ENCODE measurements at regions not wholly inside any gene's neighbourhood (a gene's known extent, or its start where the extent isn't known, plus 50 kb on each side); places are given as distances from the start of the nearest gene placed in this dataset.

GRCh38 chr6:54719633-54720032 lies 126.9 kb upstream of the FAM83B start:
- Histone ChIP-seq H3K36me3 (ENCODE audit: control insufficient read depth in 3 of 3, insufficient read depth in 3 of 3, low read length in 3 of 3) (no peaks in the 10 kb centered on the region), H3K27ac (ENCODE audit: low read depth, low read length) (no peak overlapping the region), H3K4me1 (ENCODE audit: control insufficient read depth in 3 of 3, insufficient read depth in 3 of 3, low read length in 3 of 3) (no peaks in the 10 kb centered on the region), H3K9ac (ENCODE audit: low read depth in 1 of 3, low read length in 3 of 3) (no peak overlapping the region), H3K27me3 (ENCODE audit: control insufficient read depth in 3 of 3, insufficient read depth in 3 of 3, low read length in 3 of 3) (no peaks in the 10 kb centered on the region), H3K4me3 (ENCODE audit: low read length in 3 of 3) (no peak overlapping the region), H3K9me3 (ENCODE audit: control insufficient read depth in 3 of 3, low read length in 3 of 3) (no peaks in the 10 kb centered on the region)

GRCh38 chr6:54722328-54722727 lies 124.2 kb upstream of the FAM83B start:
- Histone ChIP-seq H3K9me3 (ENCODE audit: control insufficient read depth in 3 of 3, low read length in 3 of 3) (no peaks in the 10 kb centered on the region), H3K4me1 (ENCODE audit: control insufficient read depth in 3 of 3, insufficient read depth in 3 of 3, low read length in 3 of 3) (no peaks in the 10 kb centered on the region), H3K4me3 (ENCODE audit: low read length in 3 of 3) (no peak overlapping the region), H3K27ac (ENCODE audit: low read depth, low read length) (no peak overlapping the region), H3K27me3 (ENCODE audit: control insufficient read depth in 3 of 3, insufficient read depth in 3 of 3, low read length in 3 of 3) (no peaks in the 10 kb centered on the region), H3K9ac (ENCODE audit: low read depth in 1 of 3, low read length in 3 of 3) (no peak overlapping the region), H3K36me3 (ENCODE audit: control insufficient read depth in 3 of 3, insufficient read depth in 3 of 3, low read length in 3 of 3) (no peaks in the 10 kb centered on the region)

- H3K9ac ChIP-seq (ENCODE audit: low read depth in 1 of 3, low read length in 3 of 3), result no peak overlapping the region
- H3K27ac ChIP-seq (ENCODE audit: low read depth, low read length), result no peak overlapping the region
- no peaks in the 10 kb centered on the region for H3K9me3 ChIP-seq (ENCODE audit: control insufficient read depth in 3 of 3, low read length in 3 of 3)
- no peaks in the 10 kb centered on the region for H3K27me3 ChIP-seq (ENCODE audit: control insufficient read depth in 3 of 3, insufficient read depth in 3 of 3, low read length in 3 of 3)
- no peak overlapping the region for H3K4me3 ChIP-seq (ENCODE audit: low read length in 3 of 3)
- H3K4me1 ChIP-seq (ENCODE audit: control insufficient read depth in 3 of 3, insufficient read depth in 3 of 3, low read length in 3 of 3), result no peaks in the 10 kb centered on the region
- no peaks in the 10 kb centered on the region for H3K36me3 ChIP-seq (ENCODE audit: control insufficient read depth in 3 of 3, insufficient read depth in 3 of 3, low read length in 3 of 3)
These were observed 116.9 kb upstream of the FAM83B start for GRCh38 chr6:54729716-54730115.

- Histone ChIP-seq H3K4me3 (ENCODE audit: low read length in 3 of 3) (no peak overlapping the region), H3K36me3 (ENCODE audit: control insufficient read depth in 3 of 3, insufficient read depth in 3 of 3, low read length in 3 of 3) (no peaks in the 10 kb centered on the region), H3K4me1 (ENCODE audit: control insufficient read depth in 3 of 3, insufficient read depth in 3 of 3, low read length in 3 of 3) (no peaks in the 10 kb centered on the region), H3K9me3 (ENCODE audit: control insufficient read depth in 3 of 3, low read length in 3 of 3) (no peaks in the 10 kb centered on the region), H3K27ac (ENCODE audit: low read depth, low read length) (no peak overlapping the region), H3K9ac (ENCODE audit: low read depth in 1 of 3, low read length in 3 of 3) (no peak overlapping the region), H3K27me3 (ENCODE audit: control insufficient read depth in 3 of 3, insufficient read depth in 3 of 3, low read length in 3 of 3) (no peaks in the 10 kb centered on the region)
These were observed 115.6 kb upstream of the FAM83B start for GRCh38 chr6:54730767-54731630.

GRCh38 chr6:54737247-54737646 lies 109.3 kb upstream of the FAM83B start:
- H3K4me3 ChIP-seq (ENCODE audit: low read length in 3 of 3), result no peak overlapping the region
- no peaks in the 10 kb centered on the region for H3K27me3 ChIP-seq (ENCODE audit: control insufficient read depth in 3 of 3, insufficient read depth in 3 of 3, low read length in 3 of 3)
- no peak overlapping the region for H3K27ac ChIP-seq (ENCODE audit: low read depth, low read length)
- H3K36me3 ChIP-seq (ENCODE audit: control insufficient read depth in 3 of 3, insufficient read depth in 3 of 3, low read length in 3 of 3), result no peaks in the 10 kb centered on the region
- no peaks in the 10 kb centered on the region for H3K4me1 ChIP-seq (ENCODE audit: control insufficient read depth in 3 of 3, insufficient read depth in 3 of 3, low read length in 3 of 3)
- no peak overlapping the region for H3K9ac ChIP-seq (ENCODE audit: low read depth in 1 of 3, low read length in 3 of 3)
- H3K9me3 ChIP-seq (ENCODE audit: control insufficient read depth in 3 of 3, low read length in 3 of 3), result peaks cover 0 to 4% (median 0%) of the 10 kb centered on the region in 3 donors

GRCh38 chr6:54747955-54748354 lies 98.6 kb upstream of the FAM83B start:
- Histone ChIP-seq H3K4me3 (ENCODE audit: low read length in 3 of 3) (no peak overlapping the region), H3K36me3 (ENCODE audit: control insufficient read depth in 3 of 3, insufficient read depth in 3 of 3, low read length in 3 of 3) (no peaks in the 10 kb centered on the region), H3K27ac (ENCODE audit: low read depth, low read length) (no peak overlapping the region), H3K9me3 (ENCODE audit: control insufficient read depth in 3 of 3, low read length in 3 of 3) (peaks cover 2 to 4% (median 3%) of the 10 kb centered on the region in 3 donors), H3K9ac (ENCODE audit: low read depth in 1 of 3, low read length in 3 of 3) (no peak overlapping the region), H3K27me3 (ENCODE audit: control insufficient read depth in 3 of 3, insufficient read depth in 3 of 3, low read length in 3 of 3) (no peaks in the 10 kb centered on the region), H3K4me1 (ENCODE audit: control insufficient read depth in 3 of 3, insufficient read depth in 3 of 3, low read length in 3 of 3) (no peaks in the 10 kb centered on the region)

- Histone ChIP-seq H3K9ac (ENCODE audit: low read depth in 1 of 3, low read length in 3 of 3) (no peak overlapping the region), H3K36me3 (ENCODE audit: control insufficient read depth in 3 of 3, insufficient read depth in 3 of 3, low read length in 3 of 3) (no peaks in the 10 kb centered on the region), H3K27me3 (ENCODE audit: control insufficient read depth in 3 of 3, insufficient read depth in 3 of 3, low read length in 3 of 3) (no peaks in the 10 kb centered on the region), H3K4me1 (ENCODE audit: control insufficient read depth in 3 of 3, insufficient read depth in 3 of 3, low read length in 3 of 3) (no peaks in the 10 kb centered on the region), H3K9me3 (ENCODE audit: control insufficient read depth in 3 of 3, low read length in 3 of 3) (no peaks in the 10 kb centered on the region), H3K27ac (ENCODE audit: low read depth, low read length) (no peak overlapping the region), H3K4me3 (ENCODE audit: low read length in 3 of 3) (no peak overlapping the region)
These were observed 92.2 kb upstream of the FAM83B start for GRCh38 chr6:54754406-54754805.

- no peaks in the 10 kb centered on the region for H3K4me1 ChIP-seq (ENCODE audit: control insufficient read depth in 3 of 3, insufficient read depth in 3 of 3, low read length in 3 of 3)
- no peaks in the 10 kb centered on the region for H3K27me3 ChIP-seq (ENCODE audit: control insufficient read depth in 3 of 3, insufficient read depth in 3 of 3, low read length in 3 of 3)
- no peaks in the 10 kb centered on the region for H3K36me3 ChIP-seq (ENCODE audit: control insufficient read depth in 3 of 3, insufficient read depth in 3 of 3, low read length in 3 of 3)
- no peak overlapping the region for H3K27ac ChIP-seq (ENCODE audit: low read depth, low read length)
- no peaks in the 10 kb centered on the region for H3K9me3 ChIP-seq (ENCODE audit: control insufficient read depth in 3 of 3, low read length in 3 of 3)
- H3K4me3 ChIP-seq (ENCODE audit: low read length in 3 of 3), result no peak overlapping the region
- no peak overlapping the region for H3K9ac ChIP-seq (ENCODE audit: low read depth in 1 of 3, low read length in 3 of 3)
These were observed 88.2 kb upstream of the FAM83B start for GRCh38 chr6:54758340-54758739.

GRCh38 chr6:54768494-54768893 lies 78.1 kb upstream of the FAM83B start:
- no peaks in the 10 kb centered on the region for H3K4me1 ChIP-seq (ENCODE audit: control insufficient read depth in 3 of 3, insufficient read depth in 3 of 3, low read length in 3 of 3)
- no peaks in the 10 kb centered on the region for H3K27me3 ChIP-seq (ENCODE audit: control insufficient read depth in 3 of 3, insufficient read depth in 3 of 3, low read length in 3 of 3)
- no peaks in the 10 kb centered on the region for H3K36me3 ChIP-seq (ENCODE audit: control insufficient read depth in 3 of 3, insufficient read depth in 3 of 3, low read length in 3 of 3)
- H3K9ac ChIP-seq (ENCODE audit: low read depth in 1 of 3, low read length in 3 of 3), result no peak overlapping the region
- no peak overlapping the region for H3K27ac ChIP-seq (ENCODE audit: low read depth, low read length)
- no peak overlapping the region for H3K4me3 ChIP-seq (ENCODE audit: low read length in 3 of 3)
- H3K9me3 ChIP-seq (ENCODE audit: control insufficient read depth in 3 of 3, low read length in 3 of 3), result no peaks in the 10 kb centered on the region

- Histone ChIP-seq H3K36me3 (ENCODE audit: control insufficient read depth in 3 of 3, insufficient read depth in 3 of 3, low read length in 3 of 3) (no peaks in the 10 kb centered on the region), H3K27me3 (ENCODE audit: control insufficient read depth in 3 of 3, insufficient read depth in 3 of 3, low read length in 3 of 3) (no peaks in the 10 kb centered on the region), H3K4me1 (ENCODE audit: control insufficient read depth in 3 of 3, insufficient read depth in 3 of 3, low read length in 3 of 3) (no peaks in the 10 kb centered on the region), H3K9me3 (ENCODE audit: control insufficient read depth in 3 of 3, low read length in 3 of 3) (no peaks in the 10 kb centered on the region), H3K27ac (ENCODE audit: low read depth, low read length) (no peak overlapping the region), H3K9ac (ENCODE audit: low read depth in 1 of 3, low read length in 3 of 3) (no peak overlapping the region), H3K4me3 (ENCODE audit: low read length in 3 of 3) (no peak overlapping the region)
These were observed 76.2 kb upstream of the FAM83B start for GRCh38 chr6:54770328-54770727.
